ENCODE measurements at regions not wholly inside any gene's neighbourhood (a gene's known extent, or its start where the extent isn't known, plus 50 kb on each side); places are given as distances from the start of the nearest gene placed in this dataset.

DNA sequence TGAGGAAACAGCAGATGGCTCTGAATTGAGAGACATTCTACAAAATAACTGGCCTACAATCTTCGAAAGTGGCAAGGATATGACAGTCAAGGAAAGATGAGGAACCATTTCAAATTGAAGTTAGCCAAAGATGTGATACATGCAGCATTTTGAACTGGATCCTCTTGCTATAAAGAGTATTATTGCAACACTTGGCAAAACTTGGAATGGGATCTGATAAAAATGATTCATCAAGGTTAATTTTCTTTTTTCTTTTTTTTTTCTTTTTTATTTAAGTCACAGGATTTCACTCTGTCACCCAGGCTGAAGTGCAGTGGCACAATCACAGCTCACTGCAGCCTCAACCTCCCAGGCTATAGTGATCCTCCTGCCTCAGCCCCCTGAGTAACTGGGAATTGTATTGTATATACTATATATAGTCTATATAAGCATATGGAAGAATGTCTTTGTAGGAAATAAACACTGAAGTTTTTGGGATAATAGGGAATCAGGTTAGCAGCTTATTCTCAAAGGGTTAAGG lies 49.8 kb upstream of the GJA8 start:
- no peak for DNase-seq (ENCODE audit: low read depth)

Data from ELR (cell line).